CD4-positive, alpha-beta T cell treated with Interleukin-17A for 4 hours (primary cell): ENCODE measurements at regions not wholly inside any gene's neighbourhood (a gene's known extent, or its start where the extent isn't known, plus 50 kb on each side); places are given as distances from the start of the nearest gene placed in this dataset.
A peak's percentile ranks its signal among the peaks of the same experiment; 100 is the strongest.
"Not testable (repeated sequence)": the region's sequence is repeated elsewhere in the genome, so short reads cannot be mapped to it uniquely, and the experiment has no call there.

Experiments
- DNase-seq: peaks from one replicate; pipeline ENCODE4 v3.0.0-alpha.2; 2020; ENCODE audit warnings: mixed read lengths

DNA sequence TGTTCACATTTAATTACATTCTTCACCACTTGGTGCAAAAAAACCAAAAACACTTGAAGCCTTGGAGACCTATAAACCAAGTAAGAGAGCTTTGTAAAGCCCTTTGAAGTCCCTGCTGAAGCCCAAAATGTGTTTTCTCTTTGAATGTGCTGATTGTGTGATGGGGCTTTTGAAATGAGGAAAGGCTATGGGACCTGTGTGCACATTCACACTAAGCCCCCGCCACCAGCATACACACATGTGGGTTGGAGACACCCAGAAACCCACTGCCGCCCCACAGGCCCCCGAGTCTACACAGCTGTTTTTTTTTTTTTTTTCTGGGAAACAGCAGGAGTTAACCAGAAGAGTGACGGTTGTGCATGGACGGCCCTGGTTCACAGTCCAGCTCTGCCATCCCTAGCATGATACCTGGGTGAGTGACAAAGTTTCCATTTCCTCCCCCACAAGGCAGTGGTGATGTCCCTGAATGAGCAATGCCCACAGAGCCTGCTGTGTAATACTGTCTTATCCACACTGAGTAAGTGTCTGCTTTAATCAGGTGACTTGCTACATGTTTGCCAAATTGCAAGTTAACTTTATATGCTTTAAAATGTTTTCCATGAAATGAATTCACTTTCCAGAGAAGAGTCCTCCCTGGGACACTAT lies 154.6 kb upstream of the GDF10 start:
- no peak for DNase-seq

DNA sequence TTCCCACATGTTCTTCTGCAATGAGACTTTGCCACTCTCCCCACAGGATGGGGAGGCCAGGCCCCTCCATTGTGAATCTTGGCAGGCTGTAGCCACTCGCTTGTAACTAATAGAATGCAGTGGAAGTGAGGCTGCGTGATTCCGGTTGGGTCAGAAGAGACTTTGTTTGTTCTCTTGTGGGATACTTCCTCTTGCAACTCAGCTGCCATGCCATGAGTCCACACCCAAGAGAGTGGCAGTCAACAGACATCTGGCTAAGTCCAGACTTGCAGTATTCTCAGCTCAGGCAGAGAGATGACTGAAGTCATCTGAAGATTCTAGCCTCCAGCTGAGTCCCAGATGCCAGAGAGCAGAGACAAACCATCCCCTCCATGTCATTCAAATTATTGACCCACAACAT lies 153.4 kb upstream of the GDF10 start:
- DNase-seq = no peak

DNA sequence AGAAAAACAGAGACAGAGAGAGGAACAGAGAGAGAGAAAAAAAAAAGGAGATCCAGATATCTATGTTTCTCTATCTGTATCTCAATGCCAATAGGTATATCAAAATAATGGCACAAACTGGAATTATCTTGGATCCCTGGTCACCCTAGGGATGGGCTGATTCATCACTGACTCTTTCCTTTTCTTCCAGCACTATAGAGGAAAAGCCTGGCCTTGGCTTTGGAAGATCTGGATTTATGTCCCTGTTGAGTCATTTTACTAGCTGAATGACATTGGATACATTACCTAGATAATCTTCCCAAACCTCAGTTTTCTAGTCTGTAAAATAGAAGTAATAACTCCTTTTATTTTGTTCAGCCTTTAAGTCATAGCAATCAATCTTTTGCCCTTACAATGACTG lies 152.8 kb upstream of the GDF10 start:
- DNase-seq = no peak

DNA sequence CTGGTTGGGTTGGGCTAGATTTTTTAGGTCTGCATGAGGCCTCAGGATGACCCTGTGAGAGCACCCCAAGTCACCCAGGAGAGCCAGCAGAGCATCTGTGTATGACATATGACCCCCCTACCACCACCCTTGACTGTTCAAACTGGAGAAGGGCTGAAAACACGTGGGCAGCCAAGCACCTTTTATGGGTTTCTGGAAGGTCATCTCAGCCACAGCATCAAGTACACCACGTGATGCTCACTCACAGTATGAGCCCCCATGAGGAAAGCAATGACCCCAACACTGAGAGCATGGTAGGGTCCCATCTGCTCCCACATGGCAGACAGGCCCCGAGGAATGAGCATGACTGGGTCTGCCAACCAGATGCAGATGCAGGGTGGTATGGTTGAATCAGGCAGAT lies 149.4 kb upstream of the GDF10 start:
- no peak for DNase-seq

DNA sequence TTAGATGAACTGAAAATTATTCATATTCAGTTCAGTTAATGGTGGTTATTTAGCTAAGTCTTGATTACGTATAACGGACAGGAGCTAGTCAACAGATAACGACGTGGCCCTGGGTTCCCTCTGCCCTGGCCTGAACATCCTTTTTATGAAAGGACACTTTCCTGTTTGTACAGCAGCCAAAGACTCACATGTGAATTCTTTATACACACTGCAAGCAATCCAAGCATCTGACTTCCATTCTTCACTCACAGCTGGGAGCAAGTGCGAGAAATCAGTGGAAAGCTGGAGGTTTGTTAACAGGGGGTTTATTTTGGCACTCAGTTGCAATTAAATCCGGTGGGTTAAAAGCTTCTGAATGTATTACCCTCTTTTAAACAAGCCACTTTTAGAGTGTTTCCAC lies 148.1 kb upstream of the GDF10 start:
- DNase-seq = no peak

DNA sequence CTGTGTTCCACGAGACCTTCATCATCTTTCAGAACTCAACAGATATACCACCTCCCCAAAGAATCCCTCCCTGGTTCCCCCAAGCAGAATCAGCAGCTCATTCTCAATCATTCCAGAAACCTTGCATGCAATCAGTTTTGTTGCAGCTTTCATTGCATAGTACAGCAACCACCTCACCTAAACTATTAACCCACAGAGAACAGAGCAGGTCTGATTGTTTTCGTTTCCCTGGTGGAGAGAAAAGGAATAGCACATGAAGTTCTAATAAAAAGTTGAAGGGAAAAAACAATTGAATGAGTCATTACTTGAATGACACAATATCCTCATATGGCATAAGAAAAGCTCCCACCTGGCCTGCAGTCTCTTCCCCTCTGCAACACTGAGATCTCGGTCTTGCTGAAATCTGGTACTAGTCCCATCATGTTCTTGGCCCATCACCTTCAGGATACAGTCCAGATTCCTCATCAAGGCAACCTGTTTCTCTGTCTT lies 147.1 kb upstream of the GDF10 start:
- no peak for DNase-seq

DNA sequence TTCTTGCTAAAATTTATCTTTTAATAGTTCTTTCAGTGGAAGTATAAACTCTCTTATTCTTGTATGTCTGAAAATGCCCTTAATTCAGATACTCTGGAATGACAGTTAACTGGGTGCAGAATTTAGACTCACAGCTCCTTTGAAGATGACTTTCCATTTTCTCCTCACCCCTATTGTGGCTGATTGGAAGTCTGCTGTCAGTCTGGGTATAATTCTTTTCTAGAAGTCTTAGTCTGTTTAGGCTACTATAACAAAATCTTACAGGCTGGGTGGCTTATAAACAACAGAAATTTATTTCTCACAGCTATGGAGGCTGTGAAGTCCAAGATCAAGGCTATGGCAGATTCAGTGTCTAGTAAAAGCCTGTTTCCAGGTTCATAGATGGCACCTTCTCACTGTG lies 145.2 kb upstream of the GDF10 start:
- no peak for DNase-seq

DNA sequence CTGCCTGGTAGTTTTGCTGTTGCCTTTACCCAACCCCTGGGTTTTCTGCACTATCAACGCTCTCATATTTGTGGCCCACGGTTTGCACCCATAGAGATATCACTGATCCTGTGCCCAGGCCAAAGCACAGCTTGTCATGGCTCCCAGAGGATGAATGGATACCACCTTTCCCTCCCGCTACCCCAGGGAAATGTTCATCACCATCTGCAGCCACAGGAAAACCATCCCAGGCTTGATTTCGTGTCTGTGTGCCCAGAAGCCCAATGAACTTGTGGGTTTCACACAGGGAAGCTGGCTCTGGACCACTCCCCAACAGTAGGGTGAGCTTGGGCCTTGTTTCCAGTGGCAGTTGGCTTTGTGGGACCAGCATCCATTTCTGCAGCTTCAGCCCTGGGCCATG lies 143.1 kb upstream of the GDF10 start:
- DNase-seq = no peak

DNA sequence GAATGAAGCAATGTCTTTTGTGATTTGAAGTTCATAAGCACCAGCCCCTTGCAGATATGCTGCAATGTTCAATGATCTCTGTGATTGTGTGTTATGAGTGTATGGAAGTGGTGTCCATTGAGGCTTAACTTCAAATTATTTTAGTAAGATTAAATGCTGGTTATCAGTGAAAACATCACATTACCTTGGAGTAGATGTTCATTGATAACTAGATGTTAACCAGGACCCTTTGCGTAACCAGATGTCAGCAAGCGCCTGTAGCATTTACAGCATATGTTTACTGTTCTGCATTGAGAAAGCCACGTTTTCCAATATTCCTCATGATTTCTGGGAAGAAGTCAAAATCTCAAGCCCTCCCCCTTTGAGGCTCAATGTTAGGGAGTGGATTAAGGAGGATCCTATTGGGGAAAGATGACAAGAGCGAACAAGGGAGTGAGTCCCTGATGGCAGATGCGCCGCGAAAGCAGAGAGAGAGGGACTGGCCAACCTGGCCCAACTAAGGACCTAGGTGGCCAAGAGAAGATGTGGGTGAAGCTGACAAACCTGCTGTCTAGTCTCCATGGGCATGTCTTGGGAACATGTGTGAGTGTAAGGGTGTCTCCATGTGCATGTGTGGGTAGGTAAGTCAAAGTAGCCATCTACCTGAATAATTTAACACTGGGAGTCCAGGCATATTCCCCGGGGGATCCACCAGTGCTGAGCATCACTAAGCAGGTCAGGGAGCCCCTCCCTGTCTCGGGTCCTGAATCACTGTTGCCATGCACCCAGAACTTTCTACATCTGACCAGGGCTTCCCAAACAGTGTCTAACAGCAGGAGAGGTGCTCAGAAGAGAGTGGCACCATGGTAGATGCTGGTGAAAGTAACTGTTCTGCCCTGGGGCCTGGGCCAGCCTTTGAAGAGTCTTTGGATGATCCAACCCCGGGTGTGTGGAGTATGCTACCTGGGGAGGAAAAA lies 141.6 kb upstream of the GDF10 start:
- no peak for DNase-seq

DNA sequence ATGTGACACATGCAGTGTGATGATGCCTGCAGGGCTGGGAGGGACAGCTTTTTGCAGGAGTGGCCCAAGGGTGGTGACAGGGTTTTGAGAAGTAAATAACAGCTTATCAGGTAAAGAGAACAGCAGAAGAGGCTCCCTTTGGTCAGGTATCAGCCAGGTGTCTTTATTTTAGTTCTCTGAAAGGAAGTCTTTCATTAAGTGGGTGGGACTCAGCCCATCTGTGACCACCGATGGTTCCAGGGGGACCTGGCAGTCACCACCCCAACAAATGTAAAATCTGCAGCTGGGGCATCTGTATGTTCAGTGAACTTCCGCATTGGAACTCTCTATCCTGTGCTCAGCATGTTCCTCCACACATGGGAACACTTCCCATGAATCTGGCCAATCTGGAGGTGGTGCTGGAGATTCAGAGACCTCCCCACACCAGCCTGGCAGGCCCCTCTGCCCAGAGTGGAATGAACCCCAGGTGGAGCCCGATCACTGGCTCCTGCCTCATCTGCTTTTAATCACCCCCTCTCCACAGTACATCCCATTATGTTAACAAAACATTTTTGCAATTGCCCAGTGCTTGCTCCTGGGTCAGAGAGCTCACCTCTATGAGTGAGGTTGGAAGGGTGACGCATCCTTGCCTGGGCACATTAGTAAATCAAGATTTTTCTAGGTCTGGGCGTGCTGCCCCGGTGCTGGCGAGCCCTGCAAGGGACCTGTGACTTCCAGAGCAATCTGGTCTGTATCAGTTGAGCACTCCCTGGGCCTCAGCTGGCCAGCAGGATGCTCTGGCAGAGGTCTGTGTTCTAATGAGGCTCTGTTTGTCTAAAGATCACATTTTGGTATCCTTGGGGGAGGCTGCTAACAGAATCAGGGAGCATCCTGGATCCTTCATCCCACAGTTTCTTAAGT lies 140.4 kb upstream of the GDF10 start:
- DNase-seq = no peak

DNA sequence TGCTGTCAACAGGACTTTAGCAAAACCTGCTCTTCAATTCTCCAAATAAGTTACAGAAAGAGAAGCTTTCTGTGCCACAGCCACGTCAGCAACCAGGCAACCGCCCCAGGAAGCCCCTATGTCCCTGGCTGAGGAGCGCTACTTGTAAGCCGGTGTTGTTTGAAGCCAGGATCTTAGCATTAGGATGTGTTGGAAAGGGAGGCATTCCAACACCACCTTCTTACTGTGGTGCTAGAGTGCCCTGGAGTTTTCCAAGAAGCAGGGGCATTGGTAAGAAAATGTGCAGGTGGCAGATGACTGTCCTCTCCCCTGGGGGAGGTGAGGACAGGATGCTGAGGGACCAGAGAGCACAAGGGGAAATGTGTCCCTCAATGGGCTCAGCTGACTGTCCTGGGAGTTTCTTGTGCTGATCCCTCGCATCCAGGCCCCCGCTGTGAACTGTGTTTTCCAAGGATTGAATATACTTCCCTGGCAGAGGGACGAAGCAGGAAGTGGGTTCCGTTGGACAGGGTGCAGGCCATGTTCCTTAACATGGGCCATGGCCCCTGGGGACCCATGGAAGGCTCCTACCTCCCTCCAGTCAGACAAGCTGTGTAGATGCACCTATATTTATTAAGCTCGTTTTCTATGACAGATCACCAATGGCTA lies 139.6 kb upstream of the GDF10 start:
- no peak for DNase-seq

DNA sequence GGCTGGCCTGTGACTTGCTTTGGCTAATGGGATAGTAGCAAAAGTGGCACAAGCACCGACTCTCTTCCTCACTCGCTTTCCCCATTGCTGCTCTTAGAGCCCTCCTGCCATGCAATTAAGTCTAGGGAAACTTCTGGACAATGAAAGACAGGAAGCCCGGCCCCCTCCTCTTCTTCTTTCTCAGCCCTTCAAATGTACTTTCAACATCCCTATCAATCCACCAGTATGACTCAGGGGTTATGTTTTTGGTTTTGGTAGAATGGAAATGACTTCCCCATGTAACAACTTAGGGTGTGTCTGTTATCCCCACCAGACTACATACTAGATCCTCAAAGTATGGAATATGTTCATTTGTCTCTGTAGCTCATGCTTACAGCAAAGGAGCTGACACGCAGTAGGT lies 139.0 kb upstream of the GDF10 start:
- no peak for DNase-seq

DNA sequence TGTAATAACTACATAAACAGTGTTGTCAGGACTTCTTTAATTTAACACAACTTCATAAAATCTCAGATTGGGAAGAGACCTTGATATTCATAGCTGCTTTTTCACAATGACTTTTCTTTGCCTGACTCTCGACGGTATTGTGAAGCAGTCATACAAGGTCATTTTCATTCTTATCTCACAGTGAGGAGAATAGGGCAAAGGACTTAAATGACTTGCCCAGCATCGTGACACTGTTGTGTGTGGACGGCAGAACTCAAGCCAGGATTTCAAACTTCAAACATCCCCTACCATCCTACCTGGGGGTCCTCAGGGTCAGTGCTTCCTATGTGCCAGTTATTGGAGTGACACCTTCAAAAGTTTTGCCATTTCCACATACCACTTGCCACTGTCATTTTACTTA lies 138.5 kb upstream of the GDF10 start:
- DNase-seq = no peak

DNA sequence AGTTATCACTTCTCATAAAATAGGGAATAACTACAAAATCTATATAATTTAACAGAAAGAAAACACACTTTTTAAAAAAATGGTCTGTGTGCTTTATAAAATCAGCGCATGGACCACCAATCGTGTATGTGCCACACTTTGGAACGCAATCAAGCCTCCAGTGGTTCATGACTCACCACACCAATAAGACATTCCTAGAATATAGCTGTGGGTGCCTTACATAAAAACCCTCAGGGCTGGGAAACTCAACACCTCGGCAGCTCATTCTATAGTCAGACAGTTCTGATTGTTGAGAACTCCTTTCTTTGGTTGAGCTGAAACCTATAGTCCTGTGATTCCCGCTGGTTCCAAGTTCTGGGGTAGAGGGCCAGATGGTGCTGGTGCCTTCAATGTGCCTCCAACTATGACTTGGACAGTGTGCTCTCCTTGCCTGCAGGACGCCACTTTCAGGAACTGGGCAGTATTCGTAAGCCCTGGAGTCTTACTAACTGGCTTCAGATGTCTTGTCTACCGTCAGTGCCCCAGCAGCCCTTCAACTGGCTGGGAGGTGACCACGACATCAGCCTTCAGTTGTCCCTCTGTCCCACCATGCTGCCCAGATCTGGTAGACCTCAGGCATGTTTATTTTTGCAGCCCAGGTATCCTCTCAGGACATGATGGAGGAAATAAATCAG lies 135.7 kb upstream of the GDF10 start:
- no peak for DNase-seq

DNA sequence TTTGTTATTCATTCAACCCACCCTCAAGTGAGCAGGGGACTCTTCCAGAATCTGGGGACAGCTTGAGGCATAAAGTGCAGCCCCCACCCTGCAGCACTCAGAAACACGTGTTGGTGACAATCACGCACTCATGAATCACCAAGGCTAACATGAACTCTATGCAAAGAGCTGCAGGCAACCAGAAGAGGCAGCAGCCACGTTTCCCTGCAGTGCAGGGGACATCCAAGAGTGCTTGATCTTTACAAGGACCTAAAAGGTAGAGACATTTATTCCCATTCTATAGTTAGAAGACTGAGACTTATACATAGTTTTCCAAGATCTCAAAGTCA lies 135.2 kb upstream of the GDF10 start:
- DNase-seq = peak; percentile 43

DNA sequence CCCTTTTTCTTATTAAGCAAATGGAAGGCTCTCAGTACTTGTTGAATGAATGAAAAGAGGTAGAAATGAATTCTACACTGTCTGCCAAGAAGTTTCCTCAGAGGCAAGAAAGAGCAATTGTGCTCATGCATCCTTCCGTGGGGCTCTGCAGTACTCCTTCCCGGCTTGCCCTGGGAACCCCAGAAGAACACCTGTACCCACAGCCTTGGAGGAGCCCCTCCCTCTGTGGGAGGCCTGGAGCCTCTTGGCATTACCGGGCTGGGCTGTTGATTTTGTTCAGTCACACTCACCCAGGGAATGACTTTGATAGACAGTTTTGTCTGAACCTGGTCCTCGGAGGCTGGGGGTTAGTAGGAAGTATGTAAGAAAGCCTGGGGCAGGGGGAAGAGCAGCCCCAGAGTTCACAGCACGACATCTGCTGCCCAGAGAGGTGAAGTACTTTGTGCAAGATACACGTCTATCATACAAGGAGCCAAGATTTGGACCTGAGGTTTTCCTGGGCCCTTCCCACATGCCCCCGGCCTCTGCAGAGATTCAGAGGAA lies 134.8 kb upstream of the GDF10 start:
- DNase-seq = peak; percentile 58

DNA sequence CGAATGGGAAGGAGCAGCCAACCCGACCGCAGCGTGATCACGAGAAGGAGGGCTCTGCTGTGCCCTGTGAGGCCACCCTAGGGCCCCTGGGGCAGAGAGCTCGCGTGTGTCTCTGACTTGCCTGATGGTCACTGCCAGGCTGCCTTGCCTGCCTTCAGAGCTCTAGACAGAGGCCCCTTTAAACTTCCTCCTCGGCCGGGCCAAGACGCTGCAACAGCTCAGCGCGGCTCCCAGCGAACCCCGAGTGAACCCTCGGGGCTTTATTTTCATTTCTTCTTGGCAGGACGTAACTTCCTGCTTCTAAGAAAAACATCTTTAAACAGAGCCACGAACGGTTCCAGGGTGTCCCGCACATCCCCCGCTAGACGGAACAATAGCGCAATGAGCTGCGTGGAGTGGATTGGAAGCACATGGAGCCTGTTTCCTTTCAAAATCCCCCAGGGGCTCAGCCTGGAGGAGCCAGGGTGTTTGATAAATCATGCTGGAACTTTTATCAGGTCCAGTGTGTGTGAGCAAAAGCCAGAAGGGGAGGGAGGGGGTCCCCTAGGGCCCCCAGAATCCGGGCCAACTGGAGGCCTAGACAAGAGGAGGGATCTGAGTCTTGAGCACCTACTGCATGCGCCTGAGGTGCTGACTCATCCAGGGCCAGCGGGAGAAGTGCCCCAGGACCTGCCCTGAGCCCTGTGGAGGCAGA lies 134.1 kb upstream of the GDF10 start:
- DNase-seq = peak; percentile 70

DNA sequence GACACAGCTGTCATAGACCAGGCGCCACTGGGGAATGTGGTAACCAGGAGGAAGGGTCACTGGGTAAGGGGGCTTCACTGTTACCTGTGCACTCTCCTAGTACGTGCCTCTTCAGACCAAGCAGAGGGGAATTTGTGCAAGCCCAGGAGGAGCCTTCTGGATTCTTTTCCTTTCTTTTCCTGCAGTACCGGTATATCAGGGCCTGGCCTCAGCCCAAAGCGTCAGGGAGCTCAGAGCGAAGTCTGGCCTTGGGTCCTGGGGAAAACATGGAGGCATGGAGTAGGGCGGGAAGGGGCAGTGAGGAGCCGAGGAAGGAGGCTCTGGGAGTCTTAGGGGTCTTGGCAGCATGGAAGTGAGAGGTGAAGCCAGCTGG lies 133.6 kb upstream of the GDF10 start:
- no peak for DNase-seq

DNA sequence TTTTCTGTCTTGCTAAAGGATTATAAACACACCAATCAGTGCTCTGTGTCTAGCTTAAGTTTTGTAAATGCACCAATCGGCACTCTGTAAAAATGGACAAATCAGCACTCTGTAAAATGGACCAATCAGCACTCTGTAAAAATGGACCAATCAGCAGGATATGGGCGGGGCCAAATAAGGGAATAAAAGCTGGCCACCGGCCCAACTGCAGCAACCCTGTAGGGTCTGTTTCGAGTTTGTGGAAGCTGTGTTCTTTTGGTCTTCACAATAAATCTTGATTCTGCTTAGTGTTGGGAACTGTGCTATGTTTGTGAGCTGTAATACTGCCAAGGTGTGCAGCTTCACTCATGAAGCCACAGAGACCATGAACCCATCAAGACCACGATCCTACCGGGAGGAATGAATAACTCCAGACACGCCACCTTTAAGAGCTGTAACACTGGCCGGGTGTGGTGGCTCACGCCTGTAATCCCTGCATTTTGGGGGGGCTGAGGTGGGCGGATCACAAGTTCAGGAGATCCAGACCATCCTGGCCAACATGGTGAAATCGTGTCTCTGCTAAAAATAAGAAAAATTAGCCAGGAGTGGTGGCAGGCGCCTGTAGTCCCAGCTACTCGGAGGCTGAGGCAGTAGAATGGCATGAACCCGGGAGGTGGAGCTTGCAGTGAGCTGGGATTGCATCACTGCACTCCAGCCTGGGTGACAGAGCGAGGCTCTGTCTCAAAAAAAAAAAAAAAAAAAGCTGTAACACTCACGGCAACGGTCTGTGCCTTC lies 133.0 kb upstream of the GDF10 start:
- DNase-seq = not testable (repeated sequence)

DNA sequence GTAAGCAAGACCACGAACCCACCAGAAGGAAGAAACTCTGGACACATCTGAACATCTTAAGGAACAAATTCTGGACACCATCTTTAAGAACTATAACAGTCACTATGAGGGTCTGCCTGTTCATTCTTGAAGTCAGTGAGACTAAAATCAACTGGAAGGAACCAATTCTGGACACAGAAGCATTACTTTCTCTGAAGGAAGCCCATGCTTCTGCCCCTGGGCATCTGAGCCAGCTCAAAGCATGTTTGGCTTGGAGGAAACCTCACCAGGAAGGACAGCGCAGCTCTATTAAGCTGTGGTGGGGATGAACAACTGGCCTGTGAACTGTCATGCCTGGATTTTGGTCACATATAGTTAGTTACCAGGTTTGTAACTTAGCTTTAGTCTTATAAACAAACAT lies 132.4 kb upstream of the GDF10 start:
- DNase-seq = no peak

DNA sequence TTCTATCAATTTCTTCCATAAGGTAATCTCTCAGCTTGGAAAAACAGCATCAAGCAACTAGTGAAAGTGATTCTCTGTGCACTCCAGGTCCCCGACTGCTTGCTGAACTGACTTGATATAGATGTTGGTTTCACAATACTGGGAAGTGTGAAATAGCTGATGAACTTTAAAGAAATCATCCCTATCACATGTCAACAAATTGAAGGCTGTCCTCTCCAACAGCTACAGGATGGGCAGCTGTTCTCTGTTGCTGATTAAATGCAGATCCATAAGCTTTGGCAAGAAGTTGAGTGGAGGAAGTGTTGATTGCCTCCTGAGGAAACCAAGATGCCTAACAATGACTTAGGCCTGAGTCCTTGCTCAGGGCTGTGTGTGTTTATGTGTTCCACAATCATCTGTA lies 130.4 kb upstream of the GDF10 start:
- no peak for DNase-seq
